Neural progenitor cell (in vitro differentiated cells): ENCODE measurements at regions not wholly inside any gene's neighbourhood (a gene's known extent, or its start where the extent isn't known, plus 50 kb on each side); places are given as distances from the start of the nearest gene placed in this dataset.
A peak's percentile ranks its signal among the peaks of the same experiment; 100 is the strongest.

ENCODE experiments used
- DNase-seq: peaks from one replicate; pipeline ENCODE4 v3.0.0-alpha.2; 2016; ENCODE audit warnings: low spot score
- H2AFZ ChIP-seq: fragments of 200-600 bp; sonication (generic); replicated peaks from 2 replicates; pipeline ENCODE4 v1.6.1; 2016; ENCODE audit warnings: antibody characterized with exemption
- H3F3A ChIP-seq: fragments of 200-600 bp; sonication (generic); 2 replicates; pipeline ENCODE4 v1.6.1; 2016; ENCODE audit warnings: antibody characterized with exemption, low read depth
- H3K27ac ChIP-seq: fragments of 200-600 bp; sonication (generic); 2 replicates; pipeline ENCODE4 v1.5.1; 2016; ENCODE audit warnings: mild to moderate bottlenecking
- H3K27me3 ChIP-seq: fragments of 200-600 bp; sonication (generic); 2 replicates; pipeline ENCODE4 v1.6.1; 2016; ENCODE audit warnings: mild to moderate bottlenecking, moderate library complexity
- H3K36me3 ChIP-seq: fragments of 200-600 bp; sonication (generic); 2 replicates; pipeline ENCODE4 v1.5.1; 2016
- H3K4me1 ChIP-seq: fragments of 200-600 bp; sonication (generic); 2 replicates; pipeline ENCODE4 v1.6.1; 2016; ENCODE audit warnings: mixed run types
- H3K4me2 ChIP-seq: fragments of 200-600 bp; sonication (generic); 2 replicates; pipeline ENCODE4 v1.6.1; 2016
- H3K4me3 ChIP-seq: fragments of 200-600 bp; sonication (generic); 2 replicates; pipeline ENCODE4 v1.5.1; 2016
- H3K79me2 ChIP-seq: fragments of 200-600 bp; sonication (generic); 2 replicates; pipeline ENCODE4 v1.6.1; 2016; ENCODE audit warnings: low read depth
- H3K9ac ChIP-seq: fragments of 200-600 bp; sonication (generic); 2 replicates; pipeline ENCODE4 v1.6.1; 2016
- H3K9me3 ChIP-seq: fragments of 200-600 bp; sonication (generic); 2 replicates; pipeline ENCODE4 v1.5.1; 2016; ENCODE audit warnings: low read depth
- H4K20me1 ChIP-seq: fragments of 200-600 bp; sonication (generic); 2 replicates; pipeline ENCODE4 v1.6.1; 2016; ENCODE audit warnings: low read depth
- H3K27ac Mint-ChIP-seq: 3 replicates; pipeline ENCODE4 v1.8.0; 2021; ENCODE audit warnings: mixed read lengths
- H3K27me3 Mint-ChIP-seq: 2 replicates; pipeline ENCODE4 v1.8.0; 2022; ENCODE audit warnings: low read depth, mild to moderate bottlenecking, inconsistent platforms, moderate library complexity, mixed read lengths; ENCODE audit not compliant: insufficient read depth
- H3K36me3 Mint-ChIP-seq: 3 replicates; pipeline ENCODE4 v1.8.0; 2021; ENCODE audit warnings: mixed read lengths
- H3K4me1 Mint-ChIP-seq: 3 replicates; pipeline ENCODE4 v1.8.0; 2021; ENCODE audit warnings: mixed read lengths
- H3K4me3 Mint-ChIP-seq: 3 replicates; pipeline ENCODE4 v1.8.0; 2021; ENCODE audit warnings: mild to moderate bottlenecking, moderate library complexity, mixed read lengths
- H3K9me3 Mint-ChIP-seq: 3 replicates; pipeline ENCODE4 v1.8.0; 2020; ENCODE audit warnings: mixed read lengths
- CTCF ChIP-seq: fragments of 200-600 bp; sonication (generic); IDR thresholded peaks from 2 replicates; pipeline ENCODE4 v1.5.1; 2017; ENCODE audit warnings: antibody characterized with exemption, mild to moderate bottlenecking
- EZH2 ChIP-seq: fragments of 200-600 bp; sonication (generic); IDR thresholded peaks from 2 replicates; pipeline ENCODE4 v1.6.1; 2017; ENCODE audit warnings: antibody characterized with exemption, mild to moderate bottlenecking, moderate library complexity
- EZH2phosphoT487 ChIP-seq: fragments of 200-600 bp; sonication (generic); IDR thresholded peaks from 2 replicates; pipeline ENCODE4 v1.6.1; 2017; ENCODE audit warnings: antibody characterized with exemption

- no peaks in the 10 kb centered on the region for H3K27me3 ChIP-seq
- H3K36me3 ChIP-seq: no peaks in the 10 kb centered on the region
- no peak overlapping the region for H3K9ac ChIP-seq
- TF ChIP-seq EZH2 (no peak), CTCF (no peak), EZH2phosphoT487 (no peak)
- no peak overlapping the region for H3K27ac ChIP-seq
- H3K36me3 Mint-ChIP-seq: no peaks in the 10 kb centered on the region
- H3K9me3 ChIP-seq: no peaks in the 10 kb centered on the region
- no peaks in the 10 kb centered on the region for H3K9me3 Mint-ChIP-seq
- H4K20me1 ChIP-seq: no peaks in the 10 kb centered on the region
- no peaks in the 10 kb centered on the region for H3K4me1 ChIP-seq
- DNase-seq: no peak
- H3K4me1 Mint-ChIP-seq: no peaks in the 10 kb centered on the region
- no peak overlapping the region for H3K4me2 ChIP-seq
- H3K27me3 Mint-ChIP-seq: peaks cover 3% of the 10 kb centered on the region
- no peaks in the 10 kb centered on the region for H3F3A ChIP-seq
- H3K79me2 ChIP-seq: no peaks in the 10 kb centered on the region
- H3K27ac Mint-ChIP-seq: no peak overlapping the region
- H2AFZ ChIP-seq: peak overlapping the region; percentile 69
- H3K4me3 Mint-ChIP-seq: no peak overlapping the region
- H3K4me3 ChIP-seq: no peak overlapping the region
Observed at GRCh38 chr4:125826801-125827695, 512.3 kb downstream of the FAT4 start.

DNA sequence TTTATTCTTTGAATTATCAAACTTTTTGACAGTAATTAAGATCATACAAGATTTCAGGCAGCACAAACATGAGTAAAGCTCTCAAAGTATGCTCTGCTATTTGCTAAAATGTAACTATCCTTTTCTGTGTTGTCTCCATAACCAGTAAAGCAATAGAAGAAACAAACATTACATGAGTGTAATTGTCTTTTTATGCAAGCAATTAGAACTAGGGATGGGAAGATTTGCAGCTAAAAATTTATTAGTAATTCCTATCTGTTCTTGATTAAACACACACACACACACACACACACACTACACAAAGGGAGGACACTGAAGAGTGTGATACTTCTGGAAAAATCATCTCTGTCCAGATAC is 512.9 kb downstream of the FAT4 start:
- Mint-ChIP-seq H3K36me3 (no peaks in the 10 kb centered on the region), H3K4me1 (no peaks in the 10 kb centered on the region), H3K9me3 (no peaks in the 10 kb centered on the region), H3K27ac (no peak overlapping the region), H3K27me3 (peaks cover 1% of the 10 kb centered on the region), H3K4me3 (no peak overlapping the region)
- Histone ChIP-seq H3K36me3 (no peaks in the 10 kb centered on the region), H3K9ac (no peak overlapping the region), H3K4me3 (no peak overlapping the region), H3K27ac (no peak overlapping the region), H3K4me1 (no peaks in the 10 kb centered on the region), H2AFZ (no peak overlapping the region), H3F3A (no peaks in the 10 kb centered on the region), H4K20me1 (no peaks in the 10 kb centered on the region), H3K79me2 (no peaks in the 10 kb centered on the region), H3K27me3 (no peaks in the 10 kb centered on the region), H3K9me3 (no peaks in the 10 kb centered on the region), H3K4me2 (no peak overlapping the region)
- no peak for DNase-seq
- TF ChIP-seq EZH2phosphoT487: no peak
- no peak for TF ChIP-seq EZH2
- TF ChIP-seq CTCF: no peak

DNA sequence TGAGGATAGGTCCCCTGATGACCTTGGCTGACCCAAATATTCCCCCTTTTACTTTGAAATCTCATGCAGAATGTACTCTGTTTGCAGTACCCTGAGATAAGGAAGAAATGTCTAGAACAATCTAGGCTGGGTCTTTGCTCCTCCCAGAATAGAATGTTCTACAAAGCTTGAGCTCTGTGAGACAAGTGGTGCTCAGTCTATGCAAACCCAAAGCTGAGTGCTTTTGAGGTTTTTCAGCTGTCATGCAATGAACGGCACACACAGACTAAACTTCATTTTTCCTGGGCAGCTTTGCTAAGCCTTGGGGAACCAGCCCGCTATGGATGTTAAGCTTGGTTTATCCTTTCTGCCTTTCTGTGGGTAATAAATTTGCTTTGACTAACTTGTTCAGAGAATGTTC is 513.6 kb downstream of the FAT4 start:
- no peak for TF ChIP-seq EZH2
- no peak for TF ChIP-seq CTCF
- TF ChIP-seq EZH2phosphoT487: no peak
- Histone ChIP-seq H3K27me3 (no peaks in the 10 kb centered on the region), H3F3A (no peaks in the 10 kb centered on the region), H3K9me3 (no peaks in the 10 kb centered on the region), H3K27ac (no peak overlapping the region), H3K9ac (no peak overlapping the region), H4K20me1 (no peaks in the 10 kb centered on the region), H2AFZ (no peak overlapping the region), H3K4me1 (no peaks in the 10 kb centered on the region), H3K79me2 (no peaks in the 10 kb centered on the region), H3K4me2 (no peak overlapping the region), H3K4me3 (no peak overlapping the region), H3K36me3 (no peaks in the 10 kb centered on the region)
- no peak for DNase-seq
- Mint-ChIP-seq H3K27me3 (no peaks in the 10 kb centered on the region), H3K4me1 (no peaks in the 10 kb centered on the region), H3K9me3 (no peaks in the 10 kb centered on the region), H3K27ac (no peak overlapping the region), H3K4me3 (no peak overlapping the region), H3K36me3 (no peaks in the 10 kb centered on the region)
